LoVo (cell line): ENCODE measurements at regions not wholly inside any gene's neighbourhood (a gene's known extent, or its start where the extent isn't known, plus 50 kb on each side); places are given as distances from the start of the nearest gene placed in this dataset.
"Not testable (repeated sequence)": the region's sequence is repeated elsewhere in the genome, so short reads cannot be mapped to it uniquely, and the experiment has no call there.

Experiments
- DNase-seq: peaks from one replicate; pipeline ENCODE4 v3.0.0-alpha.2; 2016; ENCODE audit warnings: low spot score

- DNase-seq, result no peak
These were observed 265.1 kb upstream of the C16orf82 start for GRCh38 chr16:26801628-26802027.

- no peak for DNase-seq
These were observed 264.3 kb upstream of the C16orf82 start for GRCh38 chr16:26802440-26802839.

GRCh38 chr16:26802965-26803364 is 263.8 kb upstream of the C16orf82 start:
- no peak for DNase-seq

- DNase-seq, result no peak
These were observed 260.1 kb upstream of the C16orf82 start for GRCh38 chr16:26806657-26807056.

GRCh38 chr16:26809461-26809860 is 257.3 kb upstream of the C16orf82 start:
- DNase-seq, result no peak

- no peak for DNase-seq
These were observed 250.5 kb upstream of the C16orf82 start for GRCh38 chr16:26816266-26816665.

GRCh38 chr16:26816885-26817571 is 249.7 kb upstream of the C16orf82 start:
- peak; percentile 1 for DNase-seq

GRCh38 chr16:26818393-26818792 is 248.3 kb upstream of the C16orf82 start:
- no peak for DNase-seq

GRCh38 chr16:26824469-26824868 is 242.3 kb upstream of the C16orf82 start:
- no peak for DNase-seq

GRCh38 chr16:26826500-26826899 is 240.2 kb upstream of the C16orf82 start:
- no peak for DNase-seq

- DNase-seq, result no peak
These were observed 239.3 kb upstream of the C16orf82 start for GRCh38 chr16:26827386-26827785.

GRCh38 chr16:26830428-26831127 is 236.1 kb upstream of the C16orf82 start:
- DNase-seq, result no peak

GRCh38 chr16:26836114-26836513 is 230.6 kb upstream of the C16orf82 start:
- not testable (repeated sequence) for DNase-seq

- DNase-seq, result no peak
These were observed 227.8 kb upstream of the C16orf82 start for GRCh38 chr16:26838931-26839330.

- no peak for DNase-seq
These were observed 226.0 kb upstream of the C16orf82 start for GRCh38 chr16:26840691-26841090.

- no peak for DNase-seq
These were observed 210.5 kb upstream of the C16orf82 start for GRCh38 chr16:26856271-26856670.

GRCh38 chr16:26856791-26857190 is 209.9 kb upstream of the C16orf82 start:
- DNase-seq, result no peak

- DNase-seq, result no peak
These were observed 209.4 kb upstream of the C16orf82 start for GRCh38 chr16:26857371-26857770.

- DNase-seq, result no peak
These were observed 206.2 kb upstream of the C16orf82 start for GRCh38 chr16:26860506-26860905.

GRCh38 chr16:26863931-26864330 is 202.8 kb upstream of the C16orf82 start:
- no peak for DNase-seq

GRCh38 chr16:26874318-26874717 is 192.4 kb upstream of the C16orf82 start:
- not testable (repeated sequence) for DNase-seq

- no peak for DNase-seq
These were observed 189.3 kb upstream of the C16orf82 start for GRCh38 chr16:26877421-26877820.

GRCh38 chr16:26885674-26886073 is 181.1 kb upstream of the C16orf82 start:
- no peak for DNase-seq

- DNase-seq, result no peak
These were observed 177.0 kb upstream of the C16orf82 start for GRCh38 chr16:26889740-26890139.
